Hippocampal formation (tissue), 2 donors: ENCODE measurements at regions not wholly inside any gene's neighbourhood (a gene's known extent, or its start where the extent isn't known, plus 50 kb on each side); places are given as distances from the start of the nearest gene placed in this dataset.

Experiments used
- DNase-seq, 2 donors: peaks; one replicate each; lab custom pipeline; 2025; lab: John Stamatoyannopoulos, UW

GRCh38 chr1:214823311-214824117, 220.5 kb downstream of the CENPF start:
- DNase-seq: no peak

GRCh38 chr1:214824763-214825162, 221.8 kb downstream of the CENPF start:
- DNase-seq: no peak

GRCh38 chr1:214826619-214827018, 223.6 kb downstream of the CENPF start:
- no peak for DNase-seq

- no peak for DNase-seq
These were observed 224.9 kb downstream of the CENPF start for GRCh38 chr1:214827883-214828282.

GRCh38 chr1:214830941-214831340, 227.9 kb downstream of the CENPF start:
- DNase-seq: no peak

GRCh38 chr1:214831956-214832355, 229.0 kb downstream of the CENPF start:
- no peak for DNase-seq

GRCh38 chr1:214833178-214833756, 230.3 kb downstream of the CENPF start:
- DNase-seq: no peak

GRCh38 chr1:214837376-214837775, 234.4 kb downstream of the CENPF start:
- DNase-seq: no peak

- no peak for DNase-seq
These were observed 235.4 kb downstream of the CENPF start for GRCh38 chr1:214838351-214838750.

- no peak for DNase-seq
These were observed 237.4 kb downstream of the CENPF start for GRCh38 chr1:214840356-214840755.

GRCh38 chr1:214842856-214843255, 239.7 kb upstream of the KCNK2 start:
- no peak for DNase-seq

- no peak for DNase-seq
These were observed 239.3 kb upstream of the KCNK2 start for GRCh38 chr1:214843281-214843680.

- DNase-seq: no peak
These were observed 238.2 kb upstream of the KCNK2 start for GRCh38 chr1:214844319-214844718.

GRCh38 chr1:214846276-214846675, 236.3 kb upstream of the KCNK2 start:
- no peak for DNase-seq

- DNase-seq: no peak
These were observed 235.3 kb upstream of the KCNK2 start for GRCh38 chr1:214847071-214847810.

- no peak for DNase-seq
These were observed 234.4 kb upstream of the KCNK2 start for GRCh38 chr1:214848101-214848500.

GRCh38 chr1:214850432-214851050, 232.0 kb upstream of the KCNK2 start:
- no peak for DNase-seq

GRCh38 chr1:214853340-214853739, 229.2 kb upstream of the KCNK2 start:
- DNase-seq: no peak

GRCh38 chr1:214854126-214854875, 228.2 kb upstream of the KCNK2 start:
- DNase-seq: no peak

- no peak for DNase-seq
These were observed 225.7 kb upstream of the KCNK2 start for GRCh38 chr1:214856843-214857242.

- no peak for DNase-seq
These were observed 224.8 kb upstream of the KCNK2 start for GRCh38 chr1:214857716-214858115.

- DNase-seq: no peak
These were observed 222.9 kb upstream of the KCNK2 start for GRCh38 chr1:214859647-214860046.
